RWPE1 (cell line): ENCODE measurements at regions not wholly inside any gene's neighbourhood (a gene's known extent, or its start where the extent isn't known, plus 50 kb on each side); places are given as distances from the start of the nearest gene placed in this dataset.

Experiments
- CTCF ChIA-PET: fragments of 350-600 bp; sonication (Branson Sonifier 250); formaldehyde crosslinking; extraction: SDS; loops from one replicate; lab custom pipeline; 2021; lab: Yijun Ruan, JAX
- POLR2A ChIA-PET: fragments of 400-600 bp; formaldehyde crosslinking; extraction: SDS; loops from one replicate; lab custom pipeline; 2020; ENCODE audit warnings: antibody characterized with exemption; ENCODE audit not compliant: low non-redundant PET; lab: Yijun Ruan, JAX
- DNase-seq: peaks from one replicate; pipeline ENCODE4 v3.0.0; 2012; ENCODE audit warnings: low spot score
- H3K27ac ChIP-seq: fragments of 450-650 bp; 2 replicates; pipeline ENCODE4 v1.5.1; 2017
- CTCF ChIP-seq: fragments of 450-650 bp; conservative IDR thresholded peaks from 2 replicates; pipeline ENCODE4 v1.5.1; 2017; ENCODE audit warnings: low read depth, mild to moderate bottlenecking

- DNase-seq = no peak
- no peak overlapping the region for H3K27ac ChIP-seq
- no peak for TF ChIP-seq CTCF
- POLR2A ChIA-PET = no interaction called here
- CTCF ChIA-PET = no interaction called here
Measured at GRCh38 chr13:111470933-111471332, 150.5 kb downstream of the TEX29 start.

GRCh38 chr13:111472083-111472482, 151.6 kb downstream of the TEX29 start:
- CTCF ChIA-PET = interaction anchor here (0.5 to 0.6 kb wide), 2 partner anchors 691 to 780 kb away, joined by 3 to 4 read pairs; no protein-coding TSS in a partner anchor
- no peak for DNase-seq
- no peak overlapping the region for H3K27ac ChIP-seq
- POLR2A ChIA-PET = no interaction called here
- TF ChIP-seq CTCF = no peak

GRCh38 chr13:111472559-111473460, 152.4 kb downstream of the TEX29 start:
- CTCF ChIA-PET = interaction anchor here (0.5 to 2.3 kb wide), 3 partner anchors 44 to 970 kb away, joined by 4 to 29 read pairs (median 4); no protein-coding TSS in a partner anchor
- DNase-seq = no peak
- no peak for TF ChIP-seq CTCF
- POLR2A ChIA-PET = no interaction called here
- no peak overlapping the region for H3K27ac ChIP-seq

- CTCF ChIA-PET = interaction anchor here (0.6 to 2.3 kb wide), 12 partner anchors 18 to 1556 kb away, joined by 3 to 29 read pairs (median 3); no protein-coding TSS in a partner anchor
Measured at GRCh38 chr13:111474136-111475002, 153.9 kb downstream of the TEX29 start.

GRCh38 chr13:111475488-111475887, 155.0 kb downstream of the TEX29 start:
- H3K27ac ChIP-seq = no peak overlapping the region
- CTCF ChIA-PET = interaction anchor here (0.7 to 2.3 kb wide), 4 partner anchors 968 to 1555 kb away, joined by 3 to 29 read pairs (median 4); no protein-coding TSS in a partner anchor
- DNase-seq = no peak
- POLR2A ChIA-PET = no interaction called here
- no peak for TF ChIP-seq CTCF

More at GRCh38 chr13:111474136-111475002, 153.9 kb downstream of the TEX29 start:
- H3K27ac ChIP-seq = no peak overlapping the region
- peak; percentile 51 for TF ChIP-seq CTCF
- POLR2A ChIA-PET = no interaction called here
- DNase-seq = peak; percentile 71

- TF ChIP-seq CTCF = no peak
- DNase-seq = no peak
- no peak overlapping the region for H3K27ac ChIP-seq
- POLR2A ChIA-PET = no interaction called here
- CTCF ChIA-PET = interaction anchor here (0.6 to 0.7 kb wide), 2 partner anchors 96 to 968 kb away, joined by 3 to 4 read pairs; no protein-coding TSS in a partner anchor
Measured at GRCh38 chr13:111476197-111476596, 155.8 kb downstream of the TEX29 start.
